ENCODE measurements at regions not wholly inside any gene's neighbourhood (a gene's known extent, or its start where the extent isn't known, plus 50 kb on each side); places are given as distances from the start of the nearest gene placed in this dataset.

DNA sequence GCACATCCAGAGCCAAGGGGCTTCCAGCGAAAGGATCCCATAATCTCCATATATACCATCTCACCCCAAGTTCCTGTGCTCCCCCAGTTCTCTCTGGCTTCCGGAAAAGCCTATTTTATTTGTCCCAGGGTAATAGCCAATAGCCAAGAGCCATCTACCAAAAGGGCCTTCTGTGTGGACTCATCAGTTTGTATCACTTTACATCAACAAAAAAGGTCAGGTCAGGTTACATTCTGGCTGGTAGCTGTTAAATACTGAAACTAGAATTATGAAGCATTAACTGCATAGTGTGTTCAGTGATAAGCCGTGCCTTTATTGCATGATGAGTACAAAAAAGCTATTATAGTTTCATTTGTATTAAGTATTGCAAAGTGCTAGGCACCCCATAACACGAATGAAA lies 223.7 kb downstream of the IRS1 start:
- no peaks in the 10 kb centered on the region for H3K27me3 ChIP-seq
- no peak for TF ChIP-seq POLR2AphosphoS5 (IDR thresholded peaks at IDR 0.05)
- TF ChIP-seq, protein P1, sequence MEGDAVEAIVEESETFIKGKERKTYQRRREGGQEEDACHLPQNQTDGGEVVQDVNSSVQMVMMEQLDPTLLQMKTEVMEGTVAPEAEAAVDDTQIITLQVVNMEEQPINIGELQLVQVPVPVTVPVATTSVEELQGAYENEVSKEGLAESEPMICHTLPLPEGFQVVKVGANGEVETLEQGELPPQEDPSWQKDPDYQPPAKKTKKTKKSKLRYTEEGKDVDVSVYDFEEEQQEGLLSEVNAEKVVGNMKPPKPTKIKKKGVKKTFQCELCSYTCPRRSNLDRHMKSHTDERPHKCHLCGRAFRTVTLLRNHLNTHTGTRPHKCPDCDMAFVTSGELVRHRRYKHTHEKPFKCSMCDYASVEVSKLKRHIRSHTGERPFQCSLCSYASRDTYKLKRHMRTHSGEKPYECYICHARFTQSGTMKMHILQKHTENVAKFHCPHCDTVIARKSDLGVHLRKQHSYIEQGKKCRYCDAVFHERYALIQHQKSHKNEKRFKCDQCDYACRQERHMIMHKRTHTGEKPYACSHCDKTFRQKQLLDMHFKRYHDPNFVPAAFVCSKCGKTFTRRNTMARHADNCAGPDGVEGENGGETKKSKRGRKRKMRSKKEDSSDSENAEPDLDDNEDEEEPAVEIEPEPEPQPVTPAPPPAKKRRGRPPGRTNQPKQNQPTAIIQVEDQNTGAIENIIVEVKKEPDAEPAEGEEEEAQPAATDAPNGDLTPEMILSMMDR (IDR thresholded peaks at IDR 0.05) = no peak
- TF ChIP-seq EP300 (IDR thresholded peaks at IDR 0.05) = no peak
- TF ChIP-seq POLR2A (IDR thresholded peaks at IDR 0.05) = no peak
- 86% methylated on average over 4 of the region's 4 CpGs for WGBS

DNA sequence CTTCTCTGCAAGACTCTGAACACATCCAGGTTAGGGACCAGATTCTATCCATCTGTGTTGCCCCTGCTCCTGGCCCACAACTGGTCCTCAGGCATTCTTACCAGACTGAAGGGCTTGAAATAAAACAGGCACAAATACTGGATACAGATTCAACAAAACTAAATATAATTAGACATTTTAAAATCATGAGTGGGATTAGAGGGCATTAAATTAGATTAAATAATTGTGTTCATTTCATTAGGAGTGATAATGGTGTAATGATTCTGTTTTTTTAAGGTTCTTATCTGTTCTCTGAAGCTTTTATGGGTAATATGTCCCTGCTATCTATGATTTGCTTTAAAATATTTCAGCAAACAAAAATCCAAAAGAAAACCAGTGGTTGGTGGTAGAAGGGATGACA lies 226.5 kb downstream of the IRS1 start:
- no peak for TF ChIP-seq EP300 (IDR thresholded peaks at IDR 0.05)
- TF ChIP-seq POLR2A (IDR thresholded peaks at IDR 0.05) = no peak
- no peak for TF ChIP-seq POLR2AphosphoS5 (IDR thresholded peaks at IDR 0.05)
- TF ChIP-seq, protein P1 (IDR thresholded peaks at IDR 0.05) = no peak
- Histone ChIP-seq H3K9me3 (no peaks in the 10 kb centered on the region), H3K4me3 (no peak overlapping the region), H3K36me3 (no peaks in the 10 kb centered on the region), H3K4me1 (no peaks in the 10 kb centered on the region), H3K27me3 (no peaks in the 10 kb centered on the region), H3K27ac (no peak overlapping the region)
- DNase-seq (ENCODE audit: low spot score in 2 of 2) = no peak

More for the DNA sequence above, 223.7 kb downstream of the IRS1 start:
- Histone ChIP-seq H3K4me1 (no peaks in the 10 kb centered on the region), H3K4me3 (no peak overlapping the region), H3K27ac (no peak overlapping the region), H3K9me3 (no peaks in the 10 kb centered on the region), H3K36me3 (no peaks in the 10 kb centered on the region)
- DNase-seq (ENCODE audit: low spot score in 2 of 2) = no peak

DNA sequence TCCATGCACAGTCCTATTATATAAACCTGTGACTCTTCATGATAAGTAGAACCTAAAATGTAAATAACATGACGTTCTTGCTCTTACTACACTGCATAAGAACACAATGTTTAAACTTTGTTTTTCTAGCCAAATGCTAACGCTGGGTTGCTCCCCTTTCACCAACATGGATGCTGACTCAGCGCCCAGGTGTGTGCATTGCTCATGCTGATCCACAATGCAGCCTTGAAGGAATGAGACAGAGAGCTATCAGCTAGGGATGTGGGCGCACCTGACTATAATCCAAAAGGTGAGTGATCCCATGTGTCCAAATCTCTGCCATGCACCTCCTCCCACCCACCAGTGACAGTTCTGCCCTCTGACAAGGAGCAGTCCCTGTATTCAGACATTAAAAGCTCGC lies 235.0 kb downstream of the IRS1 start:
- H3K9me3 ChIP-seq = no peaks in the 10 kb centered on the region
- no peak overlapping the region for H3K27ac ChIP-seq
- H3K36me3 ChIP-seq = no peaks in the 10 kb centered on the region
- H3K4me3 ChIP-seq = no peak overlapping the region
- no peaks in the 10 kb centered on the region for H3K4me1 ChIP-seq
- TF ChIP-seq POLR2AphosphoS5 (IDR thresholded peaks at IDR 0.05) = no peak
- H3K27me3 ChIP-seq = no peaks in the 10 kb centered on the region
- no peak for DNase-seq (ENCODE audit: low spot score in 2 of 2)
- WGBS = 83% methylated on average over 5 of the region's 5 CpGs

DNA sequence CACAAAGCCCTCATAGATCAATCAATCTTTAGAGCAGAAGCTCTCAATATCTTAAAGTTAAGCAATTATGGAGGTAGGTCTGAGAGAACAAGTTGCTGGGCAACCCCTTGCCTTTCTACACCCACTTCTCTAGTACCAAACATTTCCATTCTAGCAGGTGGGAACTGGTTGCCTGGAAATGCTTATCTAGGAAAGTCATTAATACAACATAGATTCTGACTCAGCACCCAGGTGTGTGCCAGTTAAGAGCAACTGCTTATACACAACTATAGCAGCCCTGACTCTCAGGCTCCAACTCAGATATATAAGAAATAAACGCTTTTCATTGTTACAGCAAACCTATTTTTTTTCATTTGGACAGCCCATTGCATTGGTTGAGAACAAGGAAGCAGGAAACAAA lies 237.7 kb downstream of the IRS1 start:
- no peak overlapping the region for H3K27ac ChIP-seq
- 66% methylated on average over 1 of the region's 1 CpG for WGBS
- no peak for DNase-seq (ENCODE audit: low spot score in 2 of 2)
- TF ChIP-seq EP300 (IDR thresholded peaks at IDR 0.05) = no peak
- no peak for TF ChIP-seq POLR2AphosphoS5 (IDR thresholded peaks at IDR 0.05)
- TF ChIP-seq, protein P1 (IDR thresholded peaks at IDR 0.05) = no peak
- no peak for TF ChIP-seq POLR2A (IDR thresholded peaks at IDR 0.05)
- no peaks in the 10 kb centered on the region for H3K4me1 ChIP-seq
- H3K36me3 ChIP-seq = no peaks in the 10 kb centered on the region
- H3K9me3 ChIP-seq = no peaks in the 10 kb centered on the region
- H3K27me3 ChIP-seq = no peaks in the 10 kb centered on the region
- no peak overlapping the region for H3K4me3 ChIP-seq

DNA sequence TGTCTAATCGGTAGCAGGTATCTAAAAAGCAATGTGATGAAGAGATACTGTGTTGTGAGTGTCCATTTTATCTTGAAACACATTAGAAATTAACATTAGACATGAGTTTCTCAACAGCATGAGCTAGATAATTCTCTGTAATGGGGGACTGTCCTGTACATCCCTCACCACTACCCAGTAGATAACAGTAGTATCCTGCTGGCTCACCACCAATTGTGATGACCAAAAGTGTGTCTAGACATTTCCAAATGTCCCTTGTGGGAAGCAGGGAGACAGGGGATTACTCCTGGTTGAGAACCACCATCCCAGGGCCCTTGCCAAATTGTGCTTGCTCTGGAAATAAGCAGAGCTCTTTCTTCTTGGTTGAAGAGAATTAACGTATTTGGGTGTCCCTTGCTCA lies 239.3 kb downstream of the IRS1 start:
- WGBS = 77% methylated on average over 2 of the region's 2 CpGs
- DNase-seq (ENCODE audit: low spot score in 2 of 2) = no peak
- H3K4me1 ChIP-seq = no peaks in the 10 kb centered on the region
- no peak overlapping the region for H3K4me3 ChIP-seq
- TF ChIP-seq EP300 (IDR thresholded peaks at IDR 0.05) = no peak
- TF ChIP-seq, protein P1 (IDR thresholded peaks at IDR 0.05) = no peak
- TF ChIP-seq POLR2AphosphoS5 (IDR thresholded peaks at IDR 0.05) = no peak
- no peak for TF ChIP-seq POLR2A (IDR thresholded peaks at IDR 0.05)
- H3K36me3 ChIP-seq = no peaks in the 10 kb centered on the region
- H3K9me3 ChIP-seq = no peaks in the 10 kb centered on the region
- no peak overlapping the region for H3K27ac ChIP-seq
- no peaks in the 10 kb centered on the region for H3K27me3 ChIP-seq

DNA sequence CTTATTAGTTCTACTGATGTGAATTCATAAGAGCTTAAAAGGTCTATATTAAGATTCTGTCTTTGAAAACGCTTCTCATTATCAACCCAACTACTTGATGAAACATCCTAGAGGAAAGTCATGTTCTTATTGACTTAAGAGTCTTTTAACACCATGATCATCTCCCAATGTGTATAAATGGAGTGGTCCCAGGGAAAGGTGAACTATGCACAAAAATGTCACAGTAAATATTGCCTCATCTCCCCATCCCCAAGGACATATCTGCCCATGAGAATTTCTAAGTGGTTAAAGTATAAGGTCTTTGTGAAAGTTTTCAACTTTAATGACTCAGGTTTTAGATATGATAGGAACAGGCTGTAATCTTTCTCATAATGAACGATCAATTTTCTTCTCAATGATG lies 240.1 kb downstream of the IRS1 start:
- TF ChIP-seq, protein P1 (IDR thresholded peaks at IDR 0.05) = no peak
- no peak for TF ChIP-seq POLR2AphosphoS5 (IDR thresholded peaks at IDR 0.05)
- no peak for TF ChIP-seq EP300 (IDR thresholded peaks at IDR 0.05)
- TF ChIP-seq POLR2A (IDR thresholded peaks at IDR 0.05) = no peak
- no peaks in the 10 kb centered on the region for H3K4me1 ChIP-seq
- H3K9me3 ChIP-seq = no peaks in the 10 kb centered on the region
- no peak overlapping the region for H3K4me3 ChIP-seq
- 88% methylated on average over 2 of the region's 2 CpGs for WGBS
- no peaks in the 10 kb centered on the region for H3K36me3 ChIP-seq
- DNase-seq (ENCODE audit: low spot score in 2 of 2) = no peak
- H3K27me3 ChIP-seq = no peaks in the 10 kb centered on the region
- H3K27ac ChIP-seq = no peak overlapping the region
